ENCODE measurements at regions not wholly inside any gene's neighbourhood (a gene's known extent, or its start where the extent isn't known, plus 50 kb on each side); places are given as distances from the start of the nearest gene placed in this dataset.

- Mint-ChIP-seq H3K9me3 (peaks cover 0 to 5% (median 0%) of the 10 kb centered on the region in 9 donors), H3K4me3 (no peak overlapping the region), H3K36me3 (peaks cover 0 to 2% (median 0%) of the 10 kb centered on the region in 3 donors), H3K4me1 (no peaks in the 10 kb centered on the region), H3K27me3 (peaks cover 3 to 32% (median 27%) of the 10 kb centered on the region in 5 donors), H3K27ac (no peak overlapping the region)
- ATAC-seq (no peak), DNase-seq (no peak)
- POLR2A ChIA-PET, result no interaction called here
Measured at GRCh38 chr6:96687121-96687520, 124.2 kb downstream of the FHL5 start.

GRCh38 chr6:96685702-96686101 lies 122.8 kb downstream of the FHL5 start:
- H3K27ac Mint-ChIP-seq, result no peak overlapping the region
- H3K9me3 Mint-ChIP-seq, result peaks cover 0 to 5% (median 0%) of the 10 kb centered on the region in 9 donors
- no peak overlapping the region for H3K4me3 Mint-ChIP-seq
- POLR2A ChIA-PET, result no interaction called here
- peaks cover 3 to 31% (median 26%) of the 10 kb centered on the region in 5 donors for H3K27me3 Mint-ChIP-seq
- H3K36me3 Mint-ChIP-seq, result peaks cover 0 to 2% (median 0%) of the 10 kb centered on the region in 3 donors
- ATAC-seq (no peak), DNase-seq (no peak)
- no peaks in the 10 kb centered on the region for H3K4me1 Mint-ChIP-seq

GRCh38 chr6:96683819-96684528 lies 121.0 kb downstream of the FHL5 start:
- Mint-ChIP-seq H3K36me3 (peaks cover 0 to 2% (median 0%) of the 10 kb centered on the region in 3 donors), H3K27me3 (peaks cover 0 to 25% (median 18%) of the 10 kb centered on the region in 5 donors), H3K9me3 (peaks cover 0 to 5% (median 0%) of the 10 kb centered on the region in 9 donors), H3K4me3 (no peak overlapping the region), H3K4me1 (no peaks in the 10 kb centered on the region), H3K27ac (peak overlapping the region in 1 of 10 donors; percentile 56)
- ATAC-seq (no peak), DNase-seq (no peak)
- POLR2A ChIA-PET, result no interaction called here

DNA sequence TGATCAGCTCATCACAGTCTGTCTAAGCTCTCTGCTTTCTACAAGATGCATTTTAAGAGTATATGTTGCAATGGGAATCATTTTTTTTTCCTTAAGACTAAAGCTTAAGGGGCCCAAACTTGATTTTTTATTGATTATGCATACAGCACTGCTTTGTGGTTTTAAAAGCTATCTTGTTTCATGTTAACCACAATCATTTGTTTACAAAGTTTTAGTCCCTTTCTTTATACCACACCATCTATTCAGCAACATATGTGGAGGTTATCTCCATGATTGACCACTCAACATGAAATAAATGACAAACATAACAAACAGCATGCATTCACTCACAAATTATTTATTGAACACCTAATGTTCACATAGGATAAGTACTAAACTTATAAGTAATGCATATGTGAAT lies 119.1 kb downstream of the FHL5 start:
- ATAC-seq (no peak), DNase-seq (no peak)
- Mint-ChIP-seq H3K4me1 (no peaks in the 10 kb centered on the region), H3K27me3 (peaks cover 0 to 16% (median 7%) of the 10 kb centered on the region in 5 donors), H3K4me3 (no peak overlapping the region), H3K36me3 (peaks cover 0 to 2% (median 0%) of the 10 kb centered on the region in 3 donors), H3K9me3 (peaks cover 0 to 5% (median 0%) of the 10 kb centered on the region in 9 donors), H3K27ac (no peak overlapping the region)
- POLR2A ChIA-PET, result no interaction called here

- no peak overlapping the region for H3K4me3 Mint-ChIP-seq
- no peak for ATAC-seq
- POLR2A ChIA-PET, result no interaction called here
- no peak overlapping the region for H3K27ac Mint-ChIP-seq
- DNase-seq, result no peak
- peaks cover 0 to 4% (median 0%) of the 10 kb centered on the region in 9 donors for H3K9me3 Mint-ChIP-seq
- H3K4me1 Mint-ChIP-seq, result no peaks in the 10 kb centered on the region
- peaks cover 0 to 9% (median 7%) of the 10 kb centered on the region in 5 donors for H3K27me3 Mint-ChIP-seq
- H3K36me3 Mint-ChIP-seq, result no peaks in the 10 kb centered on the region
Measured at GRCh38 chr6:96675597-96675996, 112.7 kb downstream of the FHL5 start.
